Glutamatergic neuron (in vitro differentiated cells): ENCODE measurements at regions not wholly inside any gene's neighbourhood (a gene's known extent, or its start where the extent isn't known, plus 50 kb on each side); places are given as distances from the start of the nearest gene placed in this dataset.

ENCODE experiments used
- DNase-seq: peaks from one replicate; pipeline ENCODE4 v3.0.0; 2022
- H3K27ac Mint-ChIP-seq: one replicate; pipeline ENCODE4 v1.8.0; 2020; ENCODE audit warnings: mild to moderate bottlenecking, mixed read lengths, inconsistent platforms; ENCODE audit not compliant: unreplicated experiment
- H3K27me3 Mint-ChIP-seq: one replicate; pipeline ENCODE4 v1.8.0; 2020; ENCODE audit warnings: mild to moderate bottlenecking, moderate library complexity, mixed read lengths, inconsistent platforms; ENCODE audit not compliant: unreplicated experiment
- H3K36me3 Mint-ChIP-seq: one replicate; pipeline ENCODE4 v1.8.0; 2020; ENCODE audit warnings: mild to moderate bottlenecking, mixed read lengths, inconsistent platforms; ENCODE audit not compliant: unreplicated experiment
- H3K4me1 Mint-ChIP-seq: one replicate; pipeline ENCODE4 v1.8.0; 2020; ENCODE audit warnings: mild to moderate bottlenecking, low read depth, mixed read lengths, inconsistent platforms; ENCODE audit not compliant: unreplicated experiment
- H3K4me3 Mint-ChIP-seq: one replicate; pipeline ENCODE4 v1.8.0; 2020; ENCODE audit warnings: mild to moderate bottlenecking, mixed read lengths, inconsistent platforms; ENCODE audit not compliant: unreplicated experiment
- H3K9me3 Mint-ChIP-seq: one replicate; pipeline ENCODE4 v1.8.0; 2020; ENCODE audit warnings: mild to moderate bottlenecking, moderate library complexity, mixed read lengths, inconsistent platforms; ENCODE audit not compliant: unreplicated experiment
- TF ChIP-seq, protein P1 (sequence below): fragments of 200-600 bp; sonication (generic); IDR thresholded peaks from one replicate; pipeline ENCODE4 v1.5.0; 2021; ENCODE audit not compliant: partially characterized antibody, unreplicated experiment

GRCh38 chr1:88208389-88208788 is 475.7 kb upstream of the PKN2 start:
- no peaks in the 10 kb centered on the region for H3K4me1 Mint-ChIP-seq
- no peaks in the 10 kb centered on the region for H3K36me3 Mint-ChIP-seq
- H3K27ac Mint-ChIP-seq: no peak overlapping the region
- no peaks in the 10 kb centered on the region for H3K9me3 Mint-ChIP-seq
- TF ChIP-seq, protein P1, sequence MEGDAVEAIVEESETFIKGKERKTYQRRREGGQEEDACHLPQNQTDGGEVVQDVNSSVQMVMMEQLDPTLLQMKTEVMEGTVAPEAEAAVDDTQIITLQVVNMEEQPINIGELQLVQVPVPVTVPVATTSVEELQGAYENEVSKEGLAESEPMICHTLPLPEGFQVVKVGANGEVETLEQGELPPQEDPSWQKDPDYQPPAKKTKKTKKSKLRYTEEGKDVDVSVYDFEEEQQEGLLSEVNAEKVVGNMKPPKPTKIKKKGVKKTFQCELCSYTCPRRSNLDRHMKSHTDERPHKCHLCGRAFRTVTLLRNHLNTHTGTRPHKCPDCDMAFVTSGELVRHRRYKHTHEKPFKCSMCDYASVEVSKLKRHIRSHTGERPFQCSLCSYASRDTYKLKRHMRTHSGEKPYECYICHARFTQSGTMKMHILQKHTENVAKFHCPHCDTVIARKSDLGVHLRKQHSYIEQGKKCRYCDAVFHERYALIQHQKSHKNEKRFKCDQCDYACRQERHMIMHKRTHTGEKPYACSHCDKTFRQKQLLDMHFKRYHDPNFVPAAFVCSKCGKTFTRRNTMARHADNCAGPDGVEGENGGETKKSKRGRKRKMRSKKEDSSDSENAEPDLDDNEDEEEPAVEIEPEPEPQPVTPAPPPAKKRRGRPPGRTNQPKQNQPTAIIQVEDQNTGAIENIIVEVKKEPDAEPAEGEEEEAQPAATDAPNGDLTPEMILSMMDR: no peak
- no peak overlapping the region for H3K4me3 Mint-ChIP-seq
- DNase-seq: no peak
- no peaks in the 10 kb centered on the region for H3K27me3 Mint-ChIP-seq

DNA sequence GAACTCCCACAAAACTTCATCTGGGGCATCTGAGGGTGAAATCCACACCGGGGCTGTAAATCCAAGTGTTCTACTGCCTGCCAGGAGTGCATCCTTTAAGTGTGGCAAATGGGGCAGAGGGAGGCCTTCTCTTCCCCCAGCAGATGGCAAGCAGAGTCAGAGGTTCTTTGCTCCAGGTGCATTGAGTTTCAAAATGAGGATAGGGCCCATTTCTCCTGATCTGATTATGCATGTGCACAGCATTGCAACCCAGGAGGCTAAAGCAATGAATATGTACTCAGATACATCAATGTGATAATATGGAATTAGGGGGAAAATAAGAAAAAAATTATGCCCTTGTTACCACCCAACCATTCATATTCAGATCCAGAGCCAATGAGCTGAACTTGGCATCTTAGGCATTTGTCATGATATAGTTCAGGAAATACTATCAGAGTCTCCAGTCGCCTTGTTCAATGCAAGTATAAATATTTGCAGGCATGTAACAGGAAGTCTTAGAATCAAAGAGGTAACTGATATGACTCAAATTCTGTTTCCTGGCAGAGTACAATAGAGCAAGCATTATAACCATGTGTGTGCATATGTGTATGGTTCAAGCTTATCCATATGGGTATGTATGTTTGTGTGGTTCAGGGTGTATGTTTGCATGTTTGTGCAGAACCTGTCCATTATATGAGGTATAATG is 473.8 kb upstream of the PKN2 start:
- no peak overlapping the region for H3K27ac Mint-ChIP-seq
- H3K4me1 Mint-ChIP-seq: no peaks in the 10 kb centered on the region

DNA sequence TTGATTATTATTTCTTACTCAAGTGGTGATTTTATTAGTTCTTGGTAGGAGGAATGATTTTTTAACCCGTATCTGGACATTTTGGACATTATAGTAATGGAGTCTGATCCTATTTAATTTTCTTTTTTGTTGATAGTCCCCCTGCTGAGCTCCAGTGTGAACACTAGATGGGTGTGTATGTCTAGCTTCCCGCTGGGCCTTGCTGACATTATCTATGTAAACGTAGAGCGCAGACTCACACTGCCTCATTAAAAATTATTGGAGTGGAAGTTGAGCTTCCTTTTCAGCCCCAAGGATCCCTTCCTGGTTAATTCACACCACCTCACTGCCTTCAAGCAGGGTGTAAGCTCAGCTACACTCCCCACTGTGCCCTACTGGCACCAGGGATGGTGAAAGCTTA is 467.6 kb upstream of the PKN2 start:
- Mint-ChIP-seq H3K9me3 (no peaks in the 10 kb centered on the region), H3K36me3 (no peaks in the 10 kb centered on the region), H3K4me3 (no peak overlapping the region), H3K27ac (no peak overlapping the region), H3K27me3 (no peaks in the 10 kb centered on the region), H3K4me1 (peaks cover 2% of the 10 kb centered on the region)
- TF ChIP-seq, protein P1: no peak
- DNase-seq: no peak

More for the DNA sequence above, 473.8 kb upstream of the PKN2 start:
- no peaks in the 10 kb centered on the region for H3K9me3 Mint-ChIP-seq
- no peak overlapping the region for H3K4me3 Mint-ChIP-seq
- DNase-seq: no peak
- H3K27me3 Mint-ChIP-seq: no peaks in the 10 kb centered on the region
- TF ChIP-seq, protein P1: no peak
- no peaks in the 10 kb centered on the region for H3K36me3 Mint-ChIP-seq

DNA sequence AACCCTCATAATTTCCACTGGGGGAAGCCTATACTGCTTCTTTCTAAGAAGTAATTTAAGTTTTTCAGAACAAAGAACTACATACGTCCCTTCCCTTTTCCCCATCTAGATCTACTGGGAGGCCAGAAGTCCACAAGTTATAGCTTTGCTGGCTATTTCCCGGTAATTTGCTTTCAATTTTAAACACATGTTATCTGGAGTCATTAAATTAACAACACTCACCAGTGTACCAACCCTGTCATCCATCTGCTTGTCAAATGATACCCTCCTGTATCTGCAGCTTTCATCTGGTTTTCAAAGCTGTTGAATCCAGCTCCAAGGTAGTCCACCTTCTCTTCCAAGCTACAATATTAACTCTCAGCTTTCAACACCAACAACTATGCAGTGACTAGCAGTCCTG is 466.7 kb upstream of the PKN2 start:
- H3K27ac Mint-ChIP-seq: no peak overlapping the region
- H3K36me3 Mint-ChIP-seq: no peaks in the 10 kb centered on the region
- no peak for DNase-seq
- no peaks in the 10 kb centered on the region for H3K9me3 Mint-ChIP-seq
- no peak overlapping the region for H3K4me3 Mint-ChIP-seq
- TF ChIP-seq, protein P1: no peak
- H3K4me1 Mint-ChIP-seq: peaks cover 2% of the 10 kb centered on the region
- no peaks in the 10 kb centered on the region for H3K27me3 Mint-ChIP-seq

GRCh38 chr1:88219521-88219920 is 464.6 kb upstream of the PKN2 start:
- no peak overlapping the region for H3K27ac Mint-ChIP-seq
- H3K4me1 Mint-ChIP-seq: peaks cover 2% of the 10 kb centered on the region
- no peak for DNase-seq
- H3K27me3 Mint-ChIP-seq: no peaks in the 10 kb centered on the region
- TF ChIP-seq, protein P1: no peak
- H3K9me3 Mint-ChIP-seq: no peaks in the 10 kb centered on the region
- H3K36me3 Mint-ChIP-seq: no peaks in the 10 kb centered on the region
- no peak overlapping the region for H3K4me3 Mint-ChIP-seq
